ENCODE measurements at regions not wholly inside any gene's neighbourhood (a gene's known extent, or its start where the extent isn't known, plus 50 kb on each side); places are given as distances from the start of the nearest gene placed in this dataset.

GRCh38 chr5:124457101-124457500, 289.3 kb downstream of the ZNF608 start:
- DNase-seq, result peak in 1 of 2 experiments; percentile 70

GRCh38 chr5:124456249-124456648, 290.2 kb downstream of the ZNF608 start:
- DNase-seq, result no peak

GRCh38 chr5:124454081-124454480, 292.4 kb downstream of the ZNF608 start:
- no peak for DNase-seq

GRCh38 chr5:124453221-124454051, 293.0 kb downstream of the ZNF608 start:
- DNase-seq, result no peak

GRCh38 chr5:124452412-124452811, 294.0 kb downstream of the ZNF608 start:
- no peak for DNase-seq

- no peak for DNase-seq
Observed at GRCh38 chr5:124451721-124452383, 294.6 kb downstream of the ZNF608 start.

GRCh38 chr5:124446120-124446519, 300.3 kb downstream of the ZNF608 start:
- no peak for DNase-seq

GRCh38 chr5:124445070-124445619, 301.3 kb downstream of the ZNF608 start:
- no peak for DNase-seq

- DNase-seq, result no peak
Observed at GRCh38 chr5:124444147-124444775, 302.2 kb downstream of the ZNF608 start.

- no peak for DNase-seq
Observed at GRCh38 chr5:124440471-124440870, 306.0 kb downstream of the ZNF608 start.

- no peak for DNase-seq
Observed at GRCh38 chr5:124439609-124440008, 306.8 kb downstream of the ZNF608 start.

- DNase-seq, result no peak
Observed at GRCh38 chr5:124438903-124439281, 307.5 kb downstream of the ZNF608 start.

- DNase-seq, result peak in 1 of 2 experiments; percentile 2
Observed at GRCh38 chr5:124438026-124438902, 308.2 kb downstream of the ZNF608 start.

- no peak for DNase-seq
Observed at GRCh38 chr5:124436294-124436693, 310.1 kb downstream of the ZNF608 start.

- no peak for DNase-seq
Observed at GRCh38 chr5:124433170-124433569, 313.3 kb downstream of the ZNF608 start.

GRCh38 chr5:124421584-124421983, 324.9 kb downstream of the ZNF608 start:
- DNase-seq, result no peak

- DNase-seq, result no peak
Observed at GRCh38 chr5:124420952-124421351, 325.5 kb downstream of the ZNF608 start.

- no peak for DNase-seq
Observed at GRCh38 chr5:124419531-124419930, 326.9 kb downstream of the ZNF608 start.

GRCh38 chr5:124418390-124418789, 328.0 kb downstream of the ZNF608 start:
- no peak for DNase-seq

GRCh38 chr5:124417196-124417595, 329.2 kb downstream of the ZNF608 start:
- DNase-seq, result no peak

- DNase-seq, result no peak
Observed at GRCh38 chr5:124416627-124417026, 329.8 kb downstream of the ZNF608 start.

- DNase-seq, result no peak
Observed at GRCh38 chr5:124414973-124415372, 331.5 kb downstream of the ZNF608 start.
